ENCODE measurements at regions not wholly inside any gene's neighbourhood (a gene's known extent, or its start where the extent isn't known, plus 50 kb on each side); places are given as distances from the start of the nearest gene placed in this dataset.

GRCh38 chr22:46052801-46053562, 76.0 kb upstream of the WNT7B start:
- DNase-seq (peak in 1 of 3 donors; percentile 37), ATAC-seq (ENCODE audit: low read depth in 2 of 2) (no peak)
- Mint-ChIP-seq H3K27ac (peak overlapping the region; percentile 90 to 96 (median 95)), H3K36me3 (no peaks in the 10 kb centered on the region), H3K27me3 (no peaks in the 10 kb centered on the region), H3K4me1 (peaks cover 0 to 38% (median 17%) of the 10 kb centered on the region in 4 donors), H3K9me3 (no peaks in the 10 kb centered on the region), H3K4me3 (peak overlapping the region; percentile 84 to 97 (median 90))
- H3K4me3 ChIP-seq (ENCODE audit: low read depth, low read length), result peak overlapping the region; percentile 57
- H3K4me1 ChIP-seq (ENCODE audit: control insufficient read depth, insufficient read depth, low read length, poor library complexity, severe bottlenecking), result peaks cover 52% of the 10 kb centered on the region
- H3K36me3 ChIP-seq (ENCODE audit: control insufficient read depth, insufficient read depth, low read length), result no peaks in the 10 kb centered on the region
- peak overlapping the region; percentile 87 for H3K27ac ChIP-seq (ENCODE audit: insufficient read depth, low read length, poor library complexity, severe bottlenecking)
- H3K9me3 ChIP-seq (ENCODE audit: control insufficient read depth in 2 of 2, low read length in 2 of 2), result no peaks in the 10 kb centered on the region
- no peaks in the 10 kb centered on the region for H3K27me3 ChIP-seq (ENCODE audit: control insufficient read depth, insufficient read depth, low read length)

GRCh38 chr22:46053563-46054090, 76.7 kb upstream of the WNT7B start:
- peaks cover 0 to 43% (median 20%) of the 10 kb centered on the region in 4 donors for H3K4me1 Mint-ChIP-seq
- H3K4me3 Mint-ChIP-seq, result peak overlapping the region; percentile 84 to 97 (median 90)
- Histone ChIP-seq H3K27me3 (ENCODE audit: control insufficient read depth, insufficient read depth, low read length) (no peaks in the 10 kb centered on the region), H3K4me3 (ENCODE audit: low read depth, low read length) (peak overlapping the region; percentile 57), H3K27ac (ENCODE audit: insufficient read depth, low read length, poor library complexity, severe bottlenecking) (peak overlapping the region; percentile 87), H3K9me3 (ENCODE audit: control insufficient read depth in 2 of 2, low read length in 2 of 2) (no peaks in the 10 kb centered on the region), H3K4me1 (ENCODE audit: control insufficient read depth, insufficient read depth, low read length, poor library complexity, severe bottlenecking) (peaks cover 58% of the 10 kb centered on the region), H3K36me3 (ENCODE audit: control insufficient read depth, insufficient read depth, low read length) (no peaks in the 10 kb centered on the region)
- no peaks in the 10 kb centered on the region for H3K36me3 Mint-ChIP-seq
- peak; percentile 43 to 57 for ATAC-seq (ENCODE audit: low read depth in 2 of 2)
- no peaks in the 10 kb centered on the region for H3K9me3 Mint-ChIP-seq
- no peaks in the 10 kb centered on the region for H3K27me3 Mint-ChIP-seq
- peak; percentile 52 to 63 (median 60) for DNase-seq
- peak overlapping the region; percentile 90 to 96 (median 95) for H3K27ac Mint-ChIP-seq

- Mint-ChIP-seq H3K27ac (peak overlapping the region; percentile 89 to 96 (median 92)), H3K4me3 (peak overlapping the region; percentile 82 to 91 (median 88)), H3K4me1 (peaks cover 0 to 47% (median 21%) of the 10 kb centered on the region in 4 donors), H3K27me3 (no peaks in the 10 kb centered on the region), H3K9me3 (no peaks in the 10 kb centered on the region), H3K36me3 (no peaks in the 10 kb centered on the region)
- Histone ChIP-seq H3K36me3 (ENCODE audit: control insufficient read depth, insufficient read depth, low read length) (no peaks in the 10 kb centered on the region), H3K27ac (ENCODE audit: insufficient read depth, low read length, poor library complexity, severe bottlenecking) (peak overlapping the region; percentile 87), H3K4me3 (ENCODE audit: low read depth, low read length) (peak overlapping the region; percentile 77), H3K27me3 (ENCODE audit: control insufficient read depth, insufficient read depth, low read length) (no peaks in the 10 kb centered on the region), H3K9me3 (ENCODE audit: control insufficient read depth in 2 of 2, low read length in 2 of 2) (no peaks in the 10 kb centered on the region), H3K4me1 (ENCODE audit: control insufficient read depth, insufficient read depth, low read length, poor library complexity, severe bottlenecking) (peaks cover 61% of the 10 kb centered on the region)
- peak; percentile 13 to 63 (median 56) for DNase-seq
- ATAC-seq (ENCODE audit: low read depth in 2 of 2), result peak; percentile 39 to 48
These were observed 77.4 kb upstream of the WNT7B start for GRCh38 chr22:46054091-46055073.

DNA sequence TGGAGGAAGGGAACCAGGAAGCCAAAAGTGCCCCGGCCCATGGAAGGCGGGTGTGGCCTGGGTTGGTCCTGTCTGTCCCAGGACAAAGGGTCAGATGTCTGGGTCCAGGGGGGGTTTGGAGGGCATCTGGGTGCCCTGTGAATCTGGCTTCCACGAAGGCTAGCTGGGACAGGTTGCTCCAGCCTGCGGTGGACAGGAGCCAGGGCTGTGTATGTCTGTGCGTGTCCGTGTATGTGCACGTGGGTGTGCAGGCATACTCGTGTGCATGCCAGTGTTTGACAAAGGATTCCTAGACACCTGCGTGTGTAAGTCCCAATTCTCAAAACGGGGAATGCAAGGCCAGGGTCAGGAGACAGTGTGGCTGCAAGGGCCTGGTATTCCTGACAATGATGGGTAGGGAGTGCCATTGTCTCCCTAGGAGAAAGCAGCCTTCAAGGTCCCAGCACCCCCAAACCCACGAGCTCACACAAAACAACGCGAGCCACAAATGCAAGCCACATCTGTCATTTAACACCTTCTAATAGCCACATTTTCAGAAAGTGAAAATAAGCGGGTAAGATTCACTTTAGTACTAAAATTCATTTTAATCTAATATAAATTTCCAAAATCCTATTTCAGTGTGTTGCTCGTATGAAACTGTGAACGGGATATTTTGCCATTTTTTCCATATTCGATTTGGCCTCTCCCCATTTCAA, 78.4 kb upstream of the WNT7B start:
- Mint-ChIP-seq H3K27ac (peak overlapping the region; percentile 78 to 96 (median 92)), H3K36me3 (no peaks in the 10 kb centered on the region), H3K4me3 (peak overlapping the region; percentile 82 to 91 (median 88)), H3K9me3 (no peaks in the 10 kb centered on the region), H3K27me3 (no peaks in the 10 kb centered on the region), H3K4me1 (peaks cover 0 to 50% (median 25%) of the 10 kb centered on the region in 4 donors)
- Histone ChIP-seq H3K27ac (ENCODE audit: insufficient read depth, low read length, poor library complexity, severe bottlenecking) (peak overlapping the region; percentile 87), H3K4me3 (ENCODE audit: low read depth, low read length) (peak overlapping the region; percentile 77), H3K36me3 (ENCODE audit: control insufficient read depth, insufficient read depth, low read length) (no peaks in the 10 kb centered on the region), H3K27me3 (ENCODE audit: control insufficient read depth, insufficient read depth, low read length) (no peaks in the 10 kb centered on the region), H3K4me1 (ENCODE audit: control insufficient read depth, insufficient read depth, low read length, poor library complexity, severe bottlenecking) (peaks cover 61% of the 10 kb centered on the region), H3K9me3 (ENCODE audit: control insufficient read depth in 2 of 2, low read length in 2 of 2) (no peaks in the 10 kb centered on the region)
- no peak for ATAC-seq (ENCODE audit: low read depth in 2 of 2)
- no peak for DNase-seq

- no peaks in the 10 kb centered on the region for H3K27me3 ChIP-seq (ENCODE audit: control insufficient read depth, insufficient read depth, low read length)
- DNase-seq (no peak), ATAC-seq (ENCODE audit: low read depth in 2 of 2) (no peak)
- no peaks in the 10 kb centered on the region for H3K27me3 Mint-ChIP-seq
- H3K4me1 Mint-ChIP-seq, result peaks cover 0 to 50% (median 25%) of the 10 kb centered on the region in 4 donors
- peaks cover 61% of the 10 kb centered on the region for H3K4me1 ChIP-seq (ENCODE audit: control insufficient read depth, insufficient read depth, low read length, poor library complexity, severe bottlenecking)
- no peaks in the 10 kb centered on the region for H3K36me3 Mint-ChIP-seq
- H3K36me3 ChIP-seq (ENCODE audit: control insufficient read depth, insufficient read depth, low read length), result no peaks in the 10 kb centered on the region
- H3K27ac ChIP-seq (ENCODE audit: insufficient read depth, low read length, poor library complexity, severe bottlenecking), result peak overlapping the region; percentile 87
- H3K4me3 Mint-ChIP-seq, result peak overlapping the region; percentile 13 to 82 (median 53)
- H3K9me3 Mint-ChIP-seq, result no peaks in the 10 kb centered on the region
- no peaks in the 10 kb centered on the region for H3K9me3 ChIP-seq (ENCODE audit: control insufficient read depth in 2 of 2, low read length in 2 of 2)
- peak overlapping the region in 1 of 3 donors; percentile 11 for H3K27ac Mint-ChIP-seq
- H3K4me3 ChIP-seq (ENCODE audit: low read depth, low read length), result no peak overlapping the region
These were observed 79.1 kb upstream of the WNT7B start for GRCh38 chr22:46055911-46056545.

- H3K9me3 Mint-ChIP-seq, result no peaks in the 10 kb centered on the region
- H3K27ac Mint-ChIP-seq, result peak overlapping the region; percentile 20 to 93 (median 69)
- H3K27ac ChIP-seq (ENCODE audit: insufficient read depth, low read length, poor library complexity, severe bottlenecking), result peak overlapping the region; percentile 87
- peaks cover 0 to 50% (median 25%) of the 10 kb centered on the region in 4 donors for H3K4me1 Mint-ChIP-seq
- no peaks in the 10 kb centered on the region for H3K36me3 ChIP-seq (ENCODE audit: control insufficient read depth, insufficient read depth, low read length)
- H3K36me3 Mint-ChIP-seq, result no peaks in the 10 kb centered on the region
- ATAC-seq (ENCODE audit: low read depth in 2 of 2) (no peak), DNase-seq (no peak)
- no peaks in the 10 kb centered on the region for H3K27me3 ChIP-seq (ENCODE audit: control insufficient read depth, insufficient read depth, low read length)
- H3K27me3 Mint-ChIP-seq, result no peaks in the 10 kb centered on the region
- peak overlapping the region in 3 of 4 donors; percentile 13 to 80 (median 28) for H3K4me3 Mint-ChIP-seq
- H3K4me3 ChIP-seq (ENCODE audit: low read depth, low read length), result no peak overlapping the region
- H3K9me3 ChIP-seq (ENCODE audit: control insufficient read depth in 2 of 2, low read length in 2 of 2), result no peaks in the 10 kb centered on the region
- H3K4me1 ChIP-seq (ENCODE audit: control insufficient read depth, insufficient read depth, low read length, poor library complexity, severe bottlenecking), result peaks cover 60% of the 10 kb centered on the region
These were observed 79.7 kb upstream of the WNT7B start for GRCh38 chr22:46056546-46057245.
